ENCODE measurements at regions not wholly inside any gene's neighbourhood (a gene's known extent, or its start where the extent isn't known, plus 50 kb on each side); places are given as distances from the start of the nearest gene placed in this dataset.
A peak's percentile ranks its signal among the peaks of the same experiment; 100 is the strongest.

- Histone ChIP-seq H2AFZ (no peak overlapping the region), H3K36me3 (ENCODE audit: low read depth) (no peaks in the 10 kb centered on the region), H4K20me1 (ENCODE audit: insufficient read depth) (no peaks in the 10 kb centered on the region), H3K27me3 (ENCODE audit: insufficient read depth, low read depth) (no peaks in the 10 kb centered on the region), H3K27ac (peak overlapping the region; percentile 19; the same call in 1 of the 2 replicates), H3K9me3 (ENCODE audit: insufficient read depth, low read depth) (peaks cover 8% of the 10 kb centered on the region), H3K9me2 (ENCODE audit: insufficient read depth) (no peaks in the 10 kb centered on the region), H3F3A (ENCODE audit: insufficient read depth, low read depth) (peaks cover 12% of the 10 kb centered on the region; the same call in 1 of the 2 replicates), H3K4me1 (replicated peaks; ENCODE audit: insufficient read depth) (0 out of 2 replicates have a peak, but pooled peaks cover 13% of the 10 kb centered on the region), H3K4me2 (no peak overlapping the region), H3K4me3 (no peak overlapping the region), H3K79me2 (ENCODE audit: low read depth) (no peaks in the 10 kb centered on the region)
- intact Hi-C loops (cut with micrococcal nuclease; ENCODE audit: unreplicated experiment): no loop called here
- no TSS peak for BruUV-seq (replicated peaks)
- no peak for TF ChIP-seq EZH2 (IDR thresholded peaks at IDR 0.05; ENCODE audit: low read depth)
- TF ChIP-seq CTCF (conservative IDR thresholded peaks at IDR 0.05): no peak
- ChIA-PET CTCF (no interaction called here), POLR2A (ENCODE audit: unreplicated experiment) (no interaction called here)
- peak in 1 of 2 experiments; percentile 66 for DNase-seq
These were observed 333.7 kb downstream of the PCNX1 start for GRCh38 chr14:71240866-71241520.

GRCh38 chr14:71242237-71242748 is 335.0 kb downstream of the PCNX1 start:
- H3F3A ChIP-seq (ENCODE audit: insufficient read depth, low read depth): peaks cover 25% of the 10 kb centered on the region
- no peaks in the 10 kb centered on the region for H4K20me1 ChIP-seq (ENCODE audit: insufficient read depth)
- peaks cover 21% of the 10 kb centered on the region for H3K9me3 ChIP-seq (ENCODE audit: insufficient read depth, low read depth)
- TF ChIP-seq CTCF (conservative IDR thresholded peaks at IDR 0.05): no peak
- DNase-seq: peak in 1 of 2 experiments; percentile 24
- peaks cover 10% of the 10 kb centered on the region; the same call in 1 of the 2 replicates for H3K36me3 ChIP-seq (ENCODE audit: low read depth)
- ChIA-PET POLR2A (ENCODE audit: unreplicated experiment) (no interaction called here), CTCF (no interaction called here)
- no peak overlapping the region for H3K4me3 ChIP-seq
- no TSS peak for BruUV-seq (replicated peaks)
- peaks cover 22% of the 10 kb centered on the region for H3K4me1 ChIP-seq (replicated peaks; ENCODE audit: insufficient read depth)
- H3K27ac ChIP-seq: peak overlapping the region; percentile 19; the same call in 1 of the 2 replicates
- H2AFZ ChIP-seq: no peak overlapping the region
- H3K9me2 ChIP-seq (ENCODE audit: insufficient read depth): no peaks in the 10 kb centered on the region
- H3K27me3 ChIP-seq (ENCODE audit: insufficient read depth, low read depth): no peaks in the 10 kb centered on the region
- no peaks in the 10 kb centered on the region for H3K79me2 ChIP-seq (ENCODE audit: low read depth)
- intact Hi-C loops (cut with micrococcal nuclease; ENCODE audit: unreplicated experiment): no loop called here
- H3K4me2 ChIP-seq: no peak overlapping the region

- ChIA-PET CTCF (no interaction called here), POLR2A (ENCODE audit: unreplicated experiment) (no interaction called here)
- H3K9me2 ChIP-seq (ENCODE audit: insufficient read depth): no peaks in the 10 kb centered on the region
These were observed 336.4 kb downstream of the PCNX1 start for GRCh38 chr14:71243697-71244096.

More at GRCh38 chr14:71243697-71244096, 336.4 kb downstream of the PCNX1 start:
- Histone ChIP-seq H3K9me3 (ENCODE audit: insufficient read depth, low read depth) (peaks cover 24% of the 10 kb centered on the region), H3K4me2 (no peak overlapping the region), H3F3A (ENCODE audit: insufficient read depth, low read depth) (peaks cover 39% of the 10 kb centered on the region), H2AFZ (no peak overlapping the region), H3K4me1 (replicated peaks; ENCODE audit: insufficient read depth) (peaks cover 36% of the 10 kb centered on the region), H3K27me3 (ENCODE audit: insufficient read depth, low read depth) (no peaks in the 10 kb centered on the region), H3K27ac (no peak overlapping the region), H3K4me3 (no peak overlapping the region), H3K36me3 (ENCODE audit: low read depth) (peaks cover 10% of the 10 kb centered on the region; the same call in 1 of the 2 replicates), H3K79me2 (ENCODE audit: low read depth) (no peaks in the 10 kb centered on the region), H4K20me1 (ENCODE audit: insufficient read depth) (no peaks in the 10 kb centered on the region)
- no TSS peak for BruUV-seq (replicated peaks)
- DNase-seq: no peak
- no peak for TF ChIP-seq CTCF (conservative IDR thresholded peaks at IDR 0.05)
- no peak for TF ChIP-seq EZH2 (IDR thresholded peaks at IDR 0.05; ENCODE audit: low read depth)
- intact Hi-C loops (cut with micrococcal nuclease; ENCODE audit: unreplicated experiment): no loop called here

All from PC-9 (cell line).